Body of pancreas (tissue), 4 donors: ENCODE measurements at regions not wholly inside any gene's neighbourhood (a gene's known extent, or its start where the extent isn't known, plus 50 kb on each side); places are given as distances from the start of the nearest gene placed in this dataset.

Experiments
- ATAC-seq: fragments of 150-250 bp; one replicate; pipeline ENCODE4 v1.9.1; 2016
- DNase-seq, 4 donors: peaks; one replicate each; pipeline ENCODE4 v3.0.0-alpha.2; 2019
- H3K27ac ChIP-seq, 4 donors: fragments of 200-600 bp; sonication (generic); 1 replicate in 3 of 4; 2 replicates in 1 of 4; pipeline versions ENCODE4 v1.5.1 to v1.6.1; 2016 to 2019; ENCODE audit warnings: mild to moderate bottlenecking in 1 of 4, mixed read lengths in 1 of 4, moderate library complexity in 1 of 4
- H3K27me3 ChIP-seq, 2 donors: fragments of 200-600 bp; sonication (generic); one replicate each; pipeline ENCODE4 v1.6.0; 2016; ENCODE audit warnings: mild to moderate bottlenecking in 1 of 2
- H3K36me3 ChIP-seq, 2 donors: fragments of 200-600 bp; sonication (generic); replicated peaks in 1 of 2; 2 replicates each; pipeline ENCODE4 v1.5.1; 2016; ENCODE audit warnings: low read depth in 2 of 2; ENCODE audit not compliant: insufficient read depth in 1 of 2
- H3K4me1 ChIP-seq: fragments of 200-600 bp; sonication (generic); one replicate; pipeline ENCODE4 v1.6.0; 2016
- H3K4me3 ChIP-seq, 2 donors: fragments of 200-600 bp; sonication (generic); 1 replicate in 1 of 2; 2 replicates in 1 of 2; pipeline ENCODE4 v1.5.1; 2016 to 2019
- H3K9me3 ChIP-seq, 3 donors: fragments of 200-600 bp; sonication (generic); 1 replicate in 2 of 3; 2 replicates in 1 of 3; pipeline ENCODE4 v1.5.1; 2016
- POLR2A ChIP-seq, 3 donors: fragments of 450-650 bp; IDR thresholded peaks; one replicate each; pipeline ENCODE4 v1.6.1; 2016; ENCODE audit warnings: antibody characterized with exemption in 3 of 3, mild to moderate bottlenecking in 2 of 3
- WGBS, 2 donors: methylation state at CpG; one replicate each; pipeline ENCODE4 v1.1.5; 2017; 5-methylcytosine and 5-hydroxymethylcytosine counted together
- intact Hi-C: fragments of 100-400 bp; cut with DNase I; formaldehyde crosslinking; loops from one replicate; pipeline ENCODE4 v1.15.1; 2023
- TF ChIP-seq, protein P1 (sequence below), 7 experiments: fragments of 450-650 bp in 4 of 7; fragments of 200-600 bp in 3 of 7; sonication (generic) in 3 of 7; IDR thresholded peaks; one replicate each; pipeline ENCODE4 v1.5.1; 2016 to 2019; ENCODE audit warnings: antibody characterized with exemption in 7 of 7

DNA sequence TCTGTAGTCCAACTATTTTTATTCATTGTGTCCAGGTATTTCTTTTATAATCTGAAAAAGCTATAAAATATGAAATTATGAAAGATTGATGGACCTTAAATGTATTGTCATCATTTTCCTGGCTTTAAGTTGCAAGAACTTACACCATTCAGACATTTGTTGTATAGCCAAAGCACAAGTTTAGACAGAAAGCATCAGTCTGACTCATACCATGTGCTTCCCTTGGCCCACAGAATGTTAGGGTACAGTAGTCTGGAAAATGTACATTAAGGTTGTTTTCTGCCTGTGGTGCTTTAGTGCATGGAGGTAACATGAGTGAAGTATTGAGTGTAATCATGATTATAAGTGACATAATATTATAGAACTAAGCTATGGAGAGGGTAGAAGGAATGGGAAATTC is 1002.5 kb downstream of the BCL11B start:
- ATAC-seq (no peak), DNase-seq (no peak)
- intact Hi-C loops, result no loop called here
- Histone ChIP-seq H3K27me3 (no peaks in the 10 kb centered on the region), H3K4me1 (no peaks in the 10 kb centered on the region), H3K27ac (no peak overlapping the region), H3K9me3 (no peaks in the 10 kb centered on the region), H3K36me3 (no peaks in the 10 kb centered on the region), H3K4me3 (no peak overlapping the region)
- TF ChIP-seq, protein P1, sequence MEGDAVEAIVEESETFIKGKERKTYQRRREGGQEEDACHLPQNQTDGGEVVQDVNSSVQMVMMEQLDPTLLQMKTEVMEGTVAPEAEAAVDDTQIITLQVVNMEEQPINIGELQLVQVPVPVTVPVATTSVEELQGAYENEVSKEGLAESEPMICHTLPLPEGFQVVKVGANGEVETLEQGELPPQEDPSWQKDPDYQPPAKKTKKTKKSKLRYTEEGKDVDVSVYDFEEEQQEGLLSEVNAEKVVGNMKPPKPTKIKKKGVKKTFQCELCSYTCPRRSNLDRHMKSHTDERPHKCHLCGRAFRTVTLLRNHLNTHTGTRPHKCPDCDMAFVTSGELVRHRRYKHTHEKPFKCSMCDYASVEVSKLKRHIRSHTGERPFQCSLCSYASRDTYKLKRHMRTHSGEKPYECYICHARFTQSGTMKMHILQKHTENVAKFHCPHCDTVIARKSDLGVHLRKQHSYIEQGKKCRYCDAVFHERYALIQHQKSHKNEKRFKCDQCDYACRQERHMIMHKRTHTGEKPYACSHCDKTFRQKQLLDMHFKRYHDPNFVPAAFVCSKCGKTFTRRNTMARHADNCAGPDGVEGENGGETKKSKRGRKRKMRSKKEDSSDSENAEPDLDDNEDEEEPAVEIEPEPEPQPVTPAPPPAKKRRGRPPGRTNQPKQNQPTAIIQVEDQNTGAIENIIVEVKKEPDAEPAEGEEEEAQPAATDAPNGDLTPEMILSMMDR (IDR thresholded peaks at IDR 0.05), result no peak
- TF ChIP-seq POLR2A (IDR thresholded peaks at IDR 0.05), result no peak

- Histone ChIP-seq H3K36me3 (no peaks in the 10 kb centered on the region), H3K4me1 (no peaks in the 10 kb centered on the region), H3K4me3 (no peak overlapping the region), H3K27me3 (no peaks in the 10 kb centered on the region), H3K9me3 (no peaks in the 10 kb centered on the region), H3K27ac (no peak overlapping the region)
- intact Hi-C loops, result no loop called here
- ATAC-seq, result no peak
- no peak for DNase-seq
- TF ChIP-seq POLR2A (IDR thresholded peaks at IDR 0.05), result no peak
- TF ChIP-seq, protein P1 (IDR thresholded peaks at IDR 0.05), result no peak
Measured at GRCh38 chr14:98270201-98270600, 1001.8 kb downstream of the BCL11B start.

GRCh38 chr14:98274596-98274995 is 997.4 kb downstream of the BCL11B start:
- Histone ChIP-seq H3K27ac (no peak overlapping the region), H3K9me3 (no peaks in the 10 kb centered on the region), H3K4me1 (no peaks in the 10 kb centered on the region), H3K36me3 (no peaks in the 10 kb centered on the region), H3K27me3 (no peaks in the 10 kb centered on the region), H3K4me3 (no peak overlapping the region)
- TF ChIP-seq, protein P1 (IDR thresholded peaks at IDR 0.05), result no peak
- TF ChIP-seq POLR2A (IDR thresholded peaks at IDR 0.05), result no peak
- intact Hi-C loops, result no loop called here
- ATAC-seq (no peak), DNase-seq (no peak)
- 67 to 68% methylated on average over 8 of the region's 8 CpGs for WGBS, 2 donors

GRCh38 chr14:98278800-98279199 is 993.2 kb downstream of the BCL11B start:
- ATAC-seq, result no peak
- Histone ChIP-seq H3K27me3 (no peaks in the 10 kb centered on the region), H3K4me1 (no peaks in the 10 kb centered on the region), H3K9me3 (no peaks in the 10 kb centered on the region), H3K36me3 (no peaks in the 10 kb centered on the region), H3K27ac (no peak overlapping the region), H3K4me3 (no peak overlapping the region)
- 56 to 74% methylated on average over 3 of the region's 3 CpGs for WGBS, 2 donors
- no peak for DNase-seq
- no peak for TF ChIP-seq POLR2A (IDR thresholded peaks at IDR 0.05)
- TF ChIP-seq, protein P1 (IDR thresholded peaks at IDR 0.05), result no peak
- intact Hi-C loops, result no loop called here

GRCh38 chr14:98280436-98280835 is 991.6 kb downstream of the BCL11B start:
- DNase-seq (no peak), ATAC-seq (no peak)
- no peaks in the 10 kb centered on the region for H3K36me3 ChIP-seq
- no peak overlapping the region for H3K4me3 ChIP-seq
- TF ChIP-seq, protein P1 (IDR thresholded peaks at IDR 0.05), result no peak
- no peak for TF ChIP-seq POLR2A (IDR thresholded peaks at IDR 0.05)
- 69 to 85% methylated on average over 5 of the region's 5 CpGs for WGBS, 2 donors
- no peak overlapping the region for H3K27ac ChIP-seq
- no peaks in the 10 kb centered on the region for H3K9me3 ChIP-seq
- H3K4me1 ChIP-seq, result no peaks in the 10 kb centered on the region
- no peaks in the 10 kb centered on the region for H3K27me3 ChIP-seq
- intact Hi-C loops, result no loop called here
